SKM-1 treated with dmso at 0.1 percent for 144 hours (cell line): ENCODE measurements at regions not wholly inside any gene's neighbourhood (a gene's known extent, or its start where the extent isn't known, plus 50 kb on each side); places are given as distances from the start of the nearest gene placed in this dataset.

Experiments used
- DNase-seq: peaks from one replicate; lab custom pipeline; 2025; ENCODE audit not compliant: unreplicated experiment; lab: John Stamatoyannopoulos, UW

DNA sequence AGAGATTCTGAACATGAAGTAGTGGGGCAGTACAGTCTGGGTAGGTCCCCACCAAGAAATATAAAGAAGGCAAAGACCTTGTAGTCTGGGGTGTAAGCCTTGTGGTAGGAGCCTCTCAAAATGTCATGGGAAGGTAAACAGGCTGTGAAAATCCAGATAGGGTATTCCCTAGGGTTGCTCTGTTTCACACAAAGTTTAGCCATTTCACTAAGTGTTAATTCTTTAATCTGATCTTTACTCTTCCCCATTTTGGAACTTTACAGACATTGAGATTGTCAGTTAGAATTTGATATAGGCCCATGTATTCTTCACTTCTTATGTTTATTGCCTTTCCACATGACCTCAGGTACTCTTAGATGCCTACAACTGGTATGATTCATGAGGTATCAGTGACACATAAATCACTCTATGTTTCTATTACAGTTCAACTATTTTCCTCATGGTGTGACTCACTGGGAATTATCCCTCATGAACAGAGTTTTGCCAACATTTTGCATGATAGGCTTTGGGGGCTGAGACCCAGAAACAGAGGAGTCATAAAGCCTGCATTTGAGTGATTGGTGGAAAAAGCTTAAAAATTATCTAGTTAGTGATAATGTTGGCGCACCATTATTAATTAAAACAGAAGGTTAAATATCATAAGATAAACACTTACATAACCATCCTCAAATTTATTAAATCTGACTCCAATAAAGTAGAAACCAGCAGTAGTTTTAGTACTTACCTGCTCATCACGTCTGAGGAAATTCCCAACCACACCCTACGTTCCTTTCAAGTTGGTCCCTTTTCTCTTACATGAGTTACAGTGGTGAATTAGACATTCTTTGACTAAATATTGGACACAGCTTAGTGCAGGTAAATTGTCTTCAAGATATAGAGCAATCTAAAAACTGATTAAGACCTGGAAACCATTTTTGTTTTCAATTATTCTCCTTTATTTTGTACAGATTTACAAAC is 399.8 kb upstream of the MEF2C start:
- DNase-seq = no peak

DNA sequence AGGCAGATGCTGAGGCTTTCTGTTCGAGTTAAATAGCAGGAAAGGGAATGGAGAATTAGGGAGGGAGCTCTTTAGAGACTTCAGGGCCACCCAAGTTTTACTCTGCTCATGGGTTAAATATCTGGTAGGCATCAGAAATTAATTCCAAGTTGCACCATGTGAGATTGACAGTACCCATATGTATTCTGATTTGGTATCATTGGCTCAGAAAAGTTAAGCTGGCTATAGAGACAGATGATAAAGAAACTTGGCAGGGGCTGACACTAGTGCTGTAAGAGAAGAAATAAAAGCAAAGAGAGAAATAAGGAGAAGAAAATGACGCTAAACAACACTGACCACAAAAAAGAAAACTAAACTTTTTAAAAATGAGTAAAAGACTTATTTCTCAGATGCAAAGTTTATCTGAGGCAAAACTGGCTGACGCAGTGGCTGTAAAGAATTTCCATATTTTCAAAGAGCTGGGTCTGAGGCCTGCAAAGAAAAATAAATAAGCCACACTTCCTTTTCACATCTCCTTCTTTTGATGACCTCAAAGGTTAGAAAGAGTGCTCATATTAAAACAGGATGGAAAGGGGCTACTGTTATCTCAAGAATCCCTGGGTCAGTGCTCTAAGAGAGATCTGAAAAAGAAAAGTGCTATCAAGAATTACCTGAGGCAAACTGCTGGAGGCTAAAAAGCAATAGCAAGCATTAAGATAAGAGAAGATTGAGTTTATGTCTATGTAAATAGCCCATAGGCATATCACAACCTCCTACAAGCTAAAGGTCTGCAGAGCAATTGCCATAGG is 399.0 kb upstream of the MEF2C start:
- DNase-seq = no peak

DNA sequence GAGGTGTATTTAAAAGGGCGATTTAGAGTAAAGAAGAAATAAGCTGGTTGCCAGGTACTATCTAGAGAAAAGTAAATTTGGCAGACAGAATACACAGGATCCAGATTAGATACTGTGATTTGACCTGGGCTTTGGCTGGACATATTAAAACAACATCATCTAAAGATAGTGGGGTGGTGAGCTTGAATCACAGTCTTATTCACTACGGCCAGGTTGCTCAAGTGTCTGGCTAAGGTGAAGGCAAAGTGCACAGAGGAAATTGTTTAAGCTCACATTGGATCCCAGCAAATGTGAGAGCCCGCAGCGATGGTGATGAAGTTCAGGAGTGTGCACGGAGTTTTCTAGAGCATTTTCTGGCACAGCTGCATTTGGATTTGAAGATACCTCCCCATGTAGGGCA is 398.2 kb upstream of the MEF2C start:
- no peak for DNase-seq

DNA sequence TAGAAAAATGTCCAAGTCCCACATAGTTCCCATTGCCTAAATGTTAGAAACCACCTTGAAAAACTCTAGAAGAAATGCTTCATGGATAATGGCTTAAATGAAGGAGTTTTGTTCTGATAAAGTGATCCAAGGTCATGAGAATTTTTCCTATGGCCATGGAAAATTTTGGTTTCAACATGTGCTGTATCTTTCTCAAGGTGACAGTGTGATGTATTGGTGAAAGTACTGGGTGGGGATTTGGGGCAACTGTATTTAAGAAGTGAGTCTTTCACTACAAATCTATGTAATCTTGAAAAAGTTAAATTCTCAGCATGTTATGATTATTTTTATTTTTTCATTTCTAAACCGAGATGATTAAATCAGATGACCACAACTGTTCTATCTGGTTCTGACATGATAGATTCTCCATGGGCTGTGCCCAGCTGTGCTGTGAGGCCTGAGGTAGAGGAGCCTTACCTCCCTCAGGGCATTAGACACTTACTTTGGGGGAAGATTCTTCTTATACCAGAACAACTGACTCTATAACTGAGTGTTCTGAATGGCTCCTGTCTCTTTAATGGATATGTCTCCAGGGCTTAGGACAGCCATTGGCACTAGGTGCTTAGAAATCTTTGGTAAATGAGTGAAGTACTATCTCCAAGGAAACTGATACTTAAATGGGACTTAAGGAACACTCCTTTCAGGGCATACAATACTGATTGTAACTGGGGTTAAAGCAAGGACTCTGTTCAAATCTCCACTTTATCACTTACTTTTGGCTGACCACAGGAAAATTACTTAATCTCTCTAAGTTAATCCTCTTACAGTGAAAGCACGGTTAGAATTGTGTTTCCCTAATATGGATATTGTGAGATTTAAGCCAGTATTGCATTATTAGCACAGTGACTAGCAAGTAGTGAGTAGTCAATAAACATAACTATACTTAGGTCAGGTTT is 397.4 kb upstream of the MEF2C start:
- no peak for DNase-seq

DNA sequence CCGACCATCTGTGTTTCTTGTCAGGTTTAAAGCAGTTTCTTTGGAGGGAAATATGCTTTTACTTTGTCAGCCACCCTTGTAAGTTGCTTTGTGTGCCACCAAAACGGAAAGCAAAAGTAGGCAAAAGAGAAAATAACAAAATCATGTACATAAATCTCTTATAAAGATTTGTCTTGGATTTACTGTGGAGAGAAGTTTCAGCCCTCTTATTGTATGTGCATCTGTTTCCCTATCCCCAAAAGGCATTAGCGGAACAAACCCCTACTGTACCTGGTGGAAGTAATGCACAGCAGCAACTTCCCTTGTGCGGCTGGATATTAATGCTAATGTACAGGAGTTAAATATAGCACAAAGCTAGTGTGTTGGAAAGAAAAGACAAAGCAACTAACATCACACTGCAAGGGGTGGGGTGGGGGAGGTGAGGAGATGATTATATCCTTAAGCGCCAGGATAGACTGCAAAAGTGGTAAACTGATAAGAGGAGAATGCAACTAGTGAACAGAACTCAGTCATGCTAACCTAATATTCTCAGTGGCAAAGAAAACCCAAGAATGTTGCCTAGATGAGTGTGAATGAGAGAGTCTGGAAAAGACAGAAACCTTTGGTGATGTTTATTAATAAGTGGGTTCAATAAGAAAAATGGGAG is 396.5 kb upstream of the MEF2C start:
- DNase-seq = no peak

DNA sequence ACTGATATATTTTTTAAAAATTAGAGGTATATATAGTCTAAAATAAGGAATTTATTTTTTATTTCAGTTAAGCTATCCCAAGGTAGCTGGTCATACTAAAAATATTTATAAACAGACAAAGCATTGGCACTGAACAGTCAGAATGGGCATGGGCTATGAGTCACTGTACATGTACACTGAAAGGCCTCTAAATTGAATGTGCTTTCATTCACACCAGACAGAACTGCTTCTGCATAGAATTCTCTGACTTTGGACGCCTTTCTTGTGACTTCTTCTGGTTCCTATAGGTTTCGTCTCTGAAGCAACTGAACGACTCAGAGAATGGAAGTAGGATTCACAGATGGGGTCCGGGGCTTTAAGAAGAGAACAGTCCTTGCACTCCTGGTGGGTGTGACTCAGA is 394.8 kb upstream of the MEF2C start:
- no peak for DNase-seq

DNA sequence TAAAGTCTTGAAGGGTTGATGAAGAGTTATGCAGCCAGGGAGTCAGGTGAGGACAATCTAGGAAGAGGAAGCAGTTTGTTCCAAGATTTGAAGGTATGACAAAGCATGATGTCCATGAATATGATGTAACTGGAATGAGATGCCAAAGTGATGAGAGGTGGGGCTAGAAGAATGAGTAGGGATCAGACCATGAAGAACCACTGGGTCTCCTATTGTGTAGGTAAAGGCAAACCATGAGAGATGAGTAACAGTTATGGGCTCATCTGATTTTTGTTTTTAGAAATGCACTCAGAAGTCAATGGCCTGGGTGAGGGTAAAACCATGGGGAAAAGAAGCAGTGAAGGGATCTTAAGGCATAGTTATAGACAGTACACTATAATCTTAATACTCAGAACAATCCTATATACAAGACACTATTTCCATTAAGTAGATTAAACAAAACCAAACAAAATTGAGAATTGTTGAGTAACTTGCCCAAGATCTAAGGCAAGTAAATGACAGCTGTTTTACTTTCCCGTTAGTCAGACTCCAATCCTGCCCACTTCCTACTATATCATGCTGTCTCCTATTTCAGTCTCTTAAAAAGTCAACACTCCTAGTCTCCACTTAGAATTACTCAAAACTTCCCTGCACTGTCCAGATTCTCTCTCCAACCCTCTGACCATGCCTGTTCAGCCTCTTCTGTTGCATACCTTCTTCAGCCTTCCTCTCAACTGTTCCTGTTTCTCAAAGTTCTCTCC is 393.8 kb upstream of the MEF2C start:
- DNase-seq = no peak

DNA sequence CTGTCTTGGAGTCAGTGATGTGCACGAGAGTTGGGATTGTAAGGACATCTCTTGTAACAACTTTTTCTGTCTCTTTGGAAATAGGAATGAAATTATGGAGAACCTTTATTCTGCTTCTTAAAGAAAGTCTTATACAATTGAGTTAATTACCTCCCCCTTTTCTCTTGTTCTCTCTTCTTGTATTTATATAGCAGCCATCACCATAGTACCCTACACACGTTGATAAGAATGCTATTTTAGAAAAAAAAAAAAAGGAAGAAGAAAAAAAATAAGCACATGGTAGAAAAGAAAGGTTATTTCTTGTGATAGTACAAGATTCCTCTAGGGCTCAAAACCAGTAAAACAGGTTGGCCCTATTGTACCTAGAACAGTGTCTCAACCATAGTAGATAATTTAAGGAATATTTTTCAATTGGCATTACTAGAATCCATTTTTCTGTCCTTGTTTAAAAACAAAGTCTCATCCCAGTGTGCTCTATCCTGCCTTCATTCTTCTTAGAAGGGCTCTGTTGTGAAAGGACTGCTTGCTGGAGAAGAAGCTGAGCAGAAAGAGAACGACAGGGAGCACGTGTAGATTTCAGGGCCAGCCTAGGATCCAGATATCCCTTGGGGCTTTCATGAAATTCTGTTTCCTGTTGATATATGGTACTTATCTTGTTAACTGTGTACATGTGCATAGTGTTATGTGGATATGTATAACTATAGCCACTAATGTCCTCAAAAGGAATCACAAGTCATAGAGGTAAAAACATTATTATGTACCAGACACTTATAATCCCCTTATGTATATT is 392.3 kb upstream of the MEF2C start:
- DNase-seq = no peak

DNA sequence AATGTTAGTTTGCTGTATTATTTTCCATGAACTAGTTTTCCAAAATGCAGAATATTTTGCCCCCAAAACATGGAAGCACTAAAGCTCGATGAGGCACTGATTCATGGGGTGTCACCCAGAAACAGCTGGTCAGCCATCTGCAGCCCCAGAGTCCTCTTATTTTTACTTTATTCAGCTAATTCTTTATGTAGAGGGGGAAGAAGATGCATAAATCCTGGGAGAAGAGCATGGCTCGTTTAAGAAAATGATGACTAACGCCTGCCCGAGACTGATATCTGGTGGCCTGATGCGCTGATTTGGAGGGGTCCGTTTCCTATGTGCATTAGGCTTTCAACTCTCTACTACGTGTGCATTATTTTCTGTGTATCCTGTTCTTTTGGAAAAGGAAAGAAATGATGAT is 390.3 kb upstream of the MEF2C start:
- DNase-seq = no peak

DNA sequence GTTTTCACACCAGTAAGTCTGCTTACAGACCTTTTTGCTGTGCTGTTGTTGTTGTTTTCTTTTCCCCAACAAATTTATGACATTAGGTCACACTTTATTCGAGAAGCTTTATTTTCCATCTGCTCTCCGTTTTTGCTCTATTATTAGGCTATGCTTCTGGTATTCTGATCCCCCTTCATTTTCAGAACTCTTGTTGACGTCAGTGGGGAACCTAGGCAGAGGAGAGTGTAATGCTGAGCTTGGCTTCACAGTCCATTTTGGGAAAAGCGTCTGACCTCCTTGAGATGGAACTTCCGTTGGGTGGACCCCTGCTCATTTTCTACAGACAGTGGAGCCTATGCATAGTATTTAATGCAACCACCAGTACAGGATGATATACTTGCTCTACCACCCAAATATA is 387.9 kb upstream of the MEF2C start:
- no peak for DNase-seq

DNA sequence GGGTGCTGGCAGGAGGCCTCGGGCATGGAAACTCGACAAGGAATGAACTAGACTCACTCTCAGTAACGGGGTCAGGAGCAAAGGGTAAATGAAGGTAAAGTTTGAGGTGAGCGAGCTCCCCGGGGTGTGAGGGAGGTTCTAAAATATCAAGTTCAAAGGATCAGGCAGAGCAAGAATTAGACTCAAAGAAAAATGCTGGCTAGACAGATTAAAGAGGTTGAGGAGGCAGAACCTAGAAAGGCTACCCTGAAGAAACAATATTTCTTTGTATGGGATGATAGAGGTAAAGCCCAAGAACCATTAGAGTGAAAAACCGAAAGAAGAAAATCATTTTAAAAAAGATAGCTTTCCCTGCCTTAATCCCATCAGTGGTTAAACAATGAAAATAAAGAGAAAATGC is 386.7 kb upstream of the MEF2C start:
- no peak for DNase-seq

DNA sequence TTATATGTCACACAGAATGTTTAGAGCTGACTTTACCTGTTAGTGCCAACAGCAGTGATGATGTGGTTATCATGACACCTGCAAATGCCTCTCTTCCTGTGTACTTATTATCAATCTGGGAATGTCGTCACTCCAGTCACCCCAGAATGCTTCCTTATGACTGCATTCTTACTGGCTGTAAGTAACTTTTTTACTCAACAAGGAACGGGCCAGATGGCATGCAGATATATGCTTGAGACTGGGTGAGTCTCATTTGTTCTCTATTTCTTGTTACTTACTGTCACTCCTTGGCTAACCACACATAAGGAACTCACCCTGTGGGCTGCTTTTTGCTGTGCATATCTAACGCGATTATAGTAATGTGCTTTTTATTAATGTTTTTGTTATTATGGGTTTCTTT is 385.5 kb upstream of the MEF2C start:
- DNase-seq = peak; percentile 12

DNA sequence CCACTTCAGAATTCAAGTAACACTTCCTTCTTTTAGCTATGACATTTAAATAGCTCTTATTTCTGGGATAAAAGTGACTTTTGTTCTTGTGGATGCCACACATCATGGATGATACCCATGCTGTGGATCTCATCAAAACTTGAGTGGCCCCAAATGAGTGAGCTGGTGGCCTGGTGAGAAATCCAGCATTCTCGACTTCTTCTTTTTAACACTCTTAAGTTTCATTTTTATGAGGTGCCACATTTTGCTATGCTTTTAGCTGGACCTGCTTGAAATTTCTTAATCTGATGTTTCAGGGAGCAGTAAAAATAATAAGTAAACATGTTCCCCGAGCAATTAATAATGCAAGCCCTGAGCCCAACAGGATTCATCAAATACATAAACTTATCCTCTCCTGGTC is 384.8 kb upstream of the MEF2C start:
- DNase-seq = no peak

DNA sequence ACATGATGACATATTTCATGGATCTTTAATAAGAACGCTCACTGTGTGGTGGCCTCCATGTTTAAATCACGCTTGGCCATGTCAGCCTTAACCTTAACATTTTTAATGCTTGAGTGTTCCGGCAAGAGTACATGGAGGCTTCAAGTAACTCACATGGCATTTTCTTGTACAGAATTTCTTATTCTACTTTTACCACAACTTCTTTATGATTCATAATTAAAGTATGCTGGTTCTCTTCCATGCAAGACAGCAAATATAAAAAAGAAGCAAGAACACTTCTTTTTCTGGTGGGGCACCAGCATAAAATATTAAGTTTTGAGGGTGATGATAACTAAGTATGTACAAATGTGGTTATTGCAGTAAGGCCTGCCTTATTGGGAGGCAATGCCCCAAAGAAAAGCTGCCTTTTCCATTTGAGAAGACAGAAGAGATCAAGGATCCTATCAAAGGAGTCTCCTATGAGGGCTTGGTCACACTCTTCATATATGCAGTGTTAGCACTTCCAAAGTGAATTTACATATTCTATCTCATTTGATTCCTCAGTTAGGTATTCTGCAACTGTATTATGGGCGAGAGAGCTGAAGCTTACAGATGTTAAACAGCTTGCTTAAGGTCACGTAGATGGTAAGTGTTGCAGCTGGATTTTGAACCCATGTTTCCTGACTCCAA is 382.7 kb upstream of the MEF2C start:
- DNase-seq = no peak

DNA sequence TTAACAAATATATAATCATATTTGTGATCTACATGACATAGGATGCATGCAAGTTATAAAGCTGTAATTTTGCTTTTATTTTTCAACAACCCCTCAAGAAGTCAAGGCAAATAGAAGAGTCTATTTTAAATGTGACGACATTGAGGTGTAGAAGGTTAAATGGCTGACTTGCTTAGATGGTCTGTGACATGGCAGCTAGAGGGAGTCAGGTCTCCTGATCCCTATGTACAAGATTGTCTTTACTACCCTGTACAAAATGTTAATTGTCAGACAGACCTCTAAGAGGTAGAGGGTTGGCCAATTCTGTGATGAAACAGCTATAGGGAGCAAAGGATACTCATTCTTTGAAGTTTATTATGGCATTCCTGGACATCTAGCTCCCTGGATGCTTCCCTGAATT is 380.9 kb upstream of the MEF2C start:
- DNase-seq = no peak

DNA sequence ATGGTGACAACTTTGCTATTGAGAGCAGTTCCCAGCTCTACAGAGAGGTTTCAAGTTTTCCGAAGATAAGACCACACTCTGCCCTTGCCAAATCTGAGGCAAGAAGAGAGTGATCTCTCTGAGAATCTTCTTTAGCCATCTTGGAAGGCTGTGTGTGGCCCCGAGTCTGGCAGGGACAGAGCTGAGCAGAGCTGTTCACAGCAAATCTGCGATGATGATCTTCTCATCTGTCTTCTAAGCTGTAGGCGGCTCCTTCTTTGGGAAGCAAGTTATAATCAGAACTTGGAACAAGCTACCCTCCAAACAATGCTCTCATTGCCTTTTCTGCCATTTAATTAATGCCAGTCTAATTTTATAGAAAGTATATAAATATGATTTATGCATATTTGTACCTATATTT is 379.0 kb upstream of the MEF2C start:
- DNase-seq = no peak

DNA sequence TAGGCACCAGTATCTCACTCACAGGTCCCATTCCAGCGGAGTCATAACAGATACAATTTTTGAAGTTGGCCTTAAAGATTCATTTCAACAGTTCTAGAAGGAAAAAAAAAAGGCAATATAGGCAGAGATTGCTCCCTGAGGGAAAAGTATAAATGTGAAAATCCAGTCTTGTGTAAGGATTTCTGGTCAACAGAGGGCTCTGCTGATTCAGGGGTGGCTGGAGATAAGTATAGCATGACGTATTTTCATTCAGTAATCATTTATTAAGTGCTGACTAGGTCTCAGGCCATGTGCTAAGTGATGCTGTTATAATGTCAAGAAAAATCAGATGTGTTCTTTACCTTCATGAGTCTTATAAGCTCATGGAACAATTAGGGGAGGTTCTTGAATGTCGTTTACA is 377.3 kb upstream of the MEF2C start:
- DNase-seq = no peak

DNA sequence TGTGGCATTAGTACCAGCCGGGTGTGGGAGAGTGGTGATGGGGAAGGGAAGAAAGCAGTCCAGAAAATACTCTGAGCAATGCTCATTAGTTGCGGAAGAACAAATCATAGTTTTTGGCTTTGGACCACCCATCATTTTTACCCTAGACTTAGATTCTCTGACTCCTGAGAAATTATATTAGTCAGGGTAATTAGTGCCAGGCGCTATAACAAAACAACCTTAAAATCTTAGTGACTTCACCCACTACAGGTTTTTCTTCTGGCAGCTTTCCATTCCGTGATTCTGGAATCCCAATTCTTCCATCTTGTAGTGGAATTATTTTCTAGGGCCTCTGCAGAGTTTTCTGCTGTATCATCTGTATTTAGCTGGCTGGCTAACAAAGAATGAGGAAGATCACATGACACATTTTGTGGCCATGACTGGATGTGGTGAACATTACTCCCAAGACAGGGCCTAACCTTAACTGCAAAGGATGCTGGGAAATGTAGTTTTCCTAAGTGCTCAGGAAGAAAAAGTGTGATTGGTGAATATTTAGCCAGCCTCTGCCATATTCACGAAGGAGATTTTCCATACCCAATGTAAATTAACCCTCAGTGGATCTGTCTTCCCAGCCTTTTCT is 373.0 kb upstream of the MEF2C start:
- DNase-seq = no peak
